Peyer's patch (tissue), 4 donors: ENCODE measurements at regions not wholly inside any gene's neighbourhood (a gene's known extent, or its start where the extent isn't known, plus 50 kb on each side); places are given as distances from the start of the nearest gene placed in this dataset.

Experiments used
- DNase-seq, 3 donors: peaks; one replicate each; pipeline ENCODE4 v3.0.0-alpha.2; 2017 to 2019
- H3K27ac ChIP-seq, 4 donors: fragments of 200-600 bp; sonication (generic); one replicate each; pipeline ENCODE4 v1.5.1; 2016 to 2019
- H3K27me3 ChIP-seq, 2 donors: fragments of 200-600 bp; sonication (generic); one replicate each; pipeline ENCODE4 v1.5.1; 2019
- H3K36me3 ChIP-seq, 3 donors: fragments of 200-600 bp; sonication (generic); one replicate each; pipeline ENCODE4 v1.5.1; 2016 to 2019
- H3K4me1 ChIP-seq, 4 donors: fragments of 200-600 bp; sonication (generic); one replicate each; pipeline ENCODE4 v1.5.1; 2016 to 2019
- H3K4me3 ChIP-seq, 4 donors: fragments of 200-600 bp; sonication (generic); 1 replicate in 3 of 4; 2 replicates in 1 of 4; pipeline ENCODE4 v1.5.1; 2016 to 2019; ENCODE audit warnings: mild to moderate bottlenecking in 1 of 4
- H3K9me3 ChIP-seq, 4 donors: fragments of 200-600 bp; sonication (generic); one replicate each; pipeline ENCODE4 v1.5.1; 2016 to 2019; ENCODE audit warnings: mild to moderate bottlenecking in 1 of 4
- POLR2A ChIP-seq, 2 donors: fragments of 450-650 bp; IDR thresholded peaks; one replicate each; pipeline ENCODE4 v1.5.1; 2017; ENCODE audit warnings: antibody characterized with exemption in 2 of 2, mild to moderate bottlenecking in 2 of 2, moderate library complexity in 2 of 2
- TF ChIP-seq, protein P1 (sequence below), 6 experiments: fragments of 450-650 bp in 4 of 6; fragments of 200-600 bp in 2 of 6; sonication (generic) in 1 of 6; IDR thresholded peaks; one replicate each; pipeline ENCODE4 v1.5.1; 2017 to 2019; ENCODE audit warnings: antibody characterized with exemption in 6 of 6, mild to moderate bottlenecking in 3 of 6, moderate library complexity in 1 of 6

GRCh38 chr10:118106426-118106825 lies 59.7 kb upstream of the RAB11FIP2 start:
- no peak overlapping the region for H3K4me3 ChIP-seq

DNA sequence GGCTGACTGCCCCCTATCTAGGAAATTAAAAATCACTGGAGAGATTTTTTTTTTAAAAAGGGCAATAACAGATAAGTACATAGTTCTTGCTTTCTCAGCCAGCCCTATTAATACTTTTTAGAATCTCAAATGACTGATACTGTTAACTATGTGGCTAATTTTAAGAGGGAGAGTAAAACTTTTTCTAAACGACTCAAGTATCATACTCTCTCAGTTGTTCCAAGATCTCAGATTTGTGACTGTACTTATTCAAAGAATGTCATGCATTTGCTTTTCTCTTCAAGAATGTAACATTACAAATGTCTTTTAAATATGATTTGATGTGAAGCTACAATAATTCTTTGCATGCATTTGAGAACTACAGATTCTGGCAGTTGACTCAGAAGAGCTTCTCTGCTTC lies 55.4 kb upstream of the RAB11FIP2 start:
- Histone ChIP-seq H3K9me3 (no peaks in the 10 kb centered on the region), H3K36me3 (no peaks in the 10 kb centered on the region), H3K27me3 (no peaks in the 10 kb centered on the region), H3K27ac (no peak overlapping the region), H3K4me1 (no peaks in the 10 kb centered on the region), H3K4me3 (no peak overlapping the region)
- TF ChIP-seq, protein P1, sequence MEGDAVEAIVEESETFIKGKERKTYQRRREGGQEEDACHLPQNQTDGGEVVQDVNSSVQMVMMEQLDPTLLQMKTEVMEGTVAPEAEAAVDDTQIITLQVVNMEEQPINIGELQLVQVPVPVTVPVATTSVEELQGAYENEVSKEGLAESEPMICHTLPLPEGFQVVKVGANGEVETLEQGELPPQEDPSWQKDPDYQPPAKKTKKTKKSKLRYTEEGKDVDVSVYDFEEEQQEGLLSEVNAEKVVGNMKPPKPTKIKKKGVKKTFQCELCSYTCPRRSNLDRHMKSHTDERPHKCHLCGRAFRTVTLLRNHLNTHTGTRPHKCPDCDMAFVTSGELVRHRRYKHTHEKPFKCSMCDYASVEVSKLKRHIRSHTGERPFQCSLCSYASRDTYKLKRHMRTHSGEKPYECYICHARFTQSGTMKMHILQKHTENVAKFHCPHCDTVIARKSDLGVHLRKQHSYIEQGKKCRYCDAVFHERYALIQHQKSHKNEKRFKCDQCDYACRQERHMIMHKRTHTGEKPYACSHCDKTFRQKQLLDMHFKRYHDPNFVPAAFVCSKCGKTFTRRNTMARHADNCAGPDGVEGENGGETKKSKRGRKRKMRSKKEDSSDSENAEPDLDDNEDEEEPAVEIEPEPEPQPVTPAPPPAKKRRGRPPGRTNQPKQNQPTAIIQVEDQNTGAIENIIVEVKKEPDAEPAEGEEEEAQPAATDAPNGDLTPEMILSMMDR (IDR thresholded peaks at IDR 0.05), result no peak
- no peak for TF ChIP-seq POLR2A (IDR thresholded peaks at IDR 0.05)
- DNase-seq, result no peak

More at GRCh38 chr10:118106426-118106825, 59.7 kb upstream of the RAB11FIP2 start:
- Histone ChIP-seq H3K27me3 (no peaks in the 10 kb centered on the region), H3K4me1 (no peaks in the 10 kb centered on the region), H3K9me3 (no peaks in the 10 kb centered on the region), H3K36me3 (no peaks in the 10 kb centered on the region), H3K27ac (no peak overlapping the region)
- DNase-seq, result no peak
- TF ChIP-seq, protein P1 (IDR thresholded peaks at IDR 0.05), result peak in 4 of 6 experiments; percentile 20 to 57 (median 52)
- TF ChIP-seq POLR2A (IDR thresholded peaks at IDR 0.05), result no peak

DNA sequence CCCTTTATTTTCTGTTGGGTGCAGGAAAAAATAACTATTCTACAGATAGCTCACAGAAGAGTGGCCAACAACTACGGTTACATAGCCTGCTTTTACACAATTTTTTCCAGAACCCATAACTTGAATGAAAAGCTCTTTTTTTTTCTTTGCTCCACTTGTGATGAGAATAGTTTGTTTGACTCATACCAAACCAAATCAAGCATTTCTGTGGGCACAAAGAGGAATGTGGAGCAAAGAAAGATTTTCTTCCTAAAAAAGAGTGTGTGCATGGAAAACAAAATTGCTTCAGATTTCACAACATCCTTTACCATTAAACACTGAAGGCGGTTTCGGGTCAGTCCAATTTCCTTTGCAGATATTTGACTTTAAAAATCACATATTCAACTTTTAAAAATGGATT lies 54.8 kb upstream of the RAB11FIP2 start:
- no peak overlapping the region for H3K27ac ChIP-seq
- TF ChIP-seq POLR2A (IDR thresholded peaks at IDR 0.05), result no peak
- TF ChIP-seq, protein P1 (IDR thresholded peaks at IDR 0.05), result no peak
- no peaks in the 10 kb centered on the region for H3K36me3 ChIP-seq
- no peaks in the 10 kb centered on the region for H3K9me3 ChIP-seq
- DNase-seq, result no peak
- H3K4me3 ChIP-seq, result no peak overlapping the region
- H3K4me1 ChIP-seq, result no peaks in the 10 kb centered on the region
- H3K27me3 ChIP-seq, result no peaks in the 10 kb centered on the region
